ENCODE measurements at regions not wholly inside any gene's neighbourhood (a gene's known extent, or its start where the extent isn't known, plus 50 kb on each side); places are given as distances from the start of the nearest gene placed in this dataset.

DNA sequence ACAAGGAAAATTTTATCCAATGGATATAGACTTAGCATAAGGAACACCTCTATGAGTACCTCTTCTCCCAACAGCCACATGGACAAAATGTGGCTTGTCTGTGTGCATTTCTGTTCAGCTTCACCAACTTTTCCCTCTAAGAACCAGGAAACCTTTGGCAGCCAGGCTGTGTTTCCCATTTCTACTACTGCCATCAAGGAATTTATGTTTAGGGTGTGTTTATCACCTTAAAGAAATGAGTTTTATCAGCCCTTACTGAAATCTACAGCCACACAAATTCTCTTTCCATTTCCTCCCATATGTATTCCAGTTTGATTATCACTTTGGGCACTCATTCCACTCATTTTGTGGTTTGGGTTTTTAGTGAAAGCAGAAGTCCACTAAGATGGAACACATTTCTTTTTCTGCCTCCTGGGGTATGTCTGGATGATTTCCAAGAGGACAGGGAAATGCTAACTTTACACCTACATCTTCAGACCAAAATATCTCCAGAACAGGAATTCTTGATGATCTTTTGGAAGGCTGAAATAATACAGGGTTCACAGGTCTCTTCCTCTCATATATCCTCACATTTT lies 82.6 kb upstream of the MAOA start:
- DNase-seq (ENCODE audit: low read depth in 2 of 2), result no peak

DNA sequence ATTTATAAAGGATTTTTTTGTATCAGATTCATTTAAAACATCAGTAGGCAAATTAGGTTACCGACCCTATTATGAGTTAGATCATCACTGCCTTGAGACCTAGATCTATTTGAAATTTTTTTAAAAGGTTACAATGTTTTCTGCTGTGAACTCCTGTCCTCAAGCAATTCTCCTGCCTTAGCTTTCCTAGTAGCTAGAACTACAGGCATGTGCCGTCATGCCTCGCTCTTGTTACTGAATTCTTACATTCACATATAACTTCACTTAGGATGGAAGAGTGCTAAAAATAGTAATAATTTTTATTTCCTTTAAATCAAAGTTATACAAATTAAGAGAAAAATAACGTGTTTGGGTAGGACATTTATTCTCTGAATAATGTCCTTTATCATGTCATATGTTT lies 75.5 kb upstream of the MAOA start:
- no peak for DNase-seq (ENCODE audit: low read depth in 2 of 2)

DNA sequence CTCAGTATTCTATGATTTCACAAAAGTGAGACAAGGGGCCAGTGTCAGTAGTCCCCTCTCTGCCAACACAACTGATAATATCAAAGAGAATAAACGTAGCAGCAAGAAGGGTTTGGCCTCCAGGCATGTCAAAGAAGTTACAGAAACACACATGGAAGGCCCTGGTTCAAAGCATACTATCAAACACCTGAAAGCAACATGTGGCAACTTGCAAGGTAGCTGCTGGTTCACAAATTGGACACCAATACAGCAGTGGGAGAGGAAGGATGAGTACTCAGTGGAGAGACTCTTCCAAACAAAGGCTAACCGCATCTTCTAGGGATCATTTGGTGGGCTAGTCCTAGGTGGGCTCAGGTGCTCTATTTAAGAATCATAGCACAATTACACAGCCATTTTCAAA lies 74.9 kb upstream of the MAOA start:
- DNase-seq (ENCODE audit: low read depth in 2 of 2), result no peak

DNA sequence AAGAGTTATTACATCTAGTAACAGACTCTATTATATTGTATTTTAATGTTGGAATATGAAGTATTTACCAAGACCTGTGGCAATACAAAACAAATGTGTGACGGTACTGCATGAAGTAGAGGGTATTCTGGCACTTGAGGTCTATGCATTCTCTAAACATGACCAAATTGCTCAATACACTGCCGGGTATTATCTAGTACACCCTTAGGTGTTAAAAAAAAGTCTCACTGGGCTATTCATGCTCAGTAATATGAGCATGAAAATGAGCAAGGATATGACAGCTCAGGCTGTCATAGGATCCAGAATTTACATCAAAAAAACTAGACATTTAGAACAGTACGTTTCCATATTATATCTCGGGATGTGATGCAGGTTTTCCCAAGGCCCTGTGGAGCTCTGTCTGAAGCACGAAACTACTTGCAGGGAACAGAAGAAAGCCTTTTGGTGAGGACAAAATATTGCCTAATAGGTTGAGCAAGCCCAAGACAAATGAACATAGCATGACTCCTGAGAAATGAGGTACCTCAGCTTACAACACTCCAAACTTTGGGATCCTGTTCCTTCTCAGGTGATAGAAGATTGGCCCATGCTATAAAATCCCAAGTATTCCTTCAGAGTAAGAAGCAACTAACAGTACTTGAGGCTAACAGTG lies 74.1 kb upstream of the MAOA start:
- no peak for DNase-seq (ENCODE audit: low read depth in 2 of 2)

DNA sequence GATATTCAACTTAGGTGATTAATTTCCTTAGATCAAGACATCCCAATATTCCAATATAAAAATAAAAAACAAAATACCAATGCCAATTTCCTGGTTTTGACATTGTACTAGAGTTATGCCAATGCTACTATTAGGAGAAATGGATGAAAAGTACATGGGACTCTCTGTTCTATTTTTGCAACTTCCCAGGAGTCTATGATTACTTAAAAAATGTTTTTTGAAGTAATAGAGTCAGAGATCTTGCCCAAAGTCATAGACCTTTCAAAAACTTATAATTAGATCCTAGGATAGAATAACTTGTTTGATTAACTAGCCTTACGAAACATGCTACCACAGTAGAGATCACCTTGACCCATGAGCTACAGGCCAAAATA lies 73.6 kb upstream of the MAOA start:
- DNase-seq (ENCODE audit: low read depth in 2 of 2), result no peak

DNA sequence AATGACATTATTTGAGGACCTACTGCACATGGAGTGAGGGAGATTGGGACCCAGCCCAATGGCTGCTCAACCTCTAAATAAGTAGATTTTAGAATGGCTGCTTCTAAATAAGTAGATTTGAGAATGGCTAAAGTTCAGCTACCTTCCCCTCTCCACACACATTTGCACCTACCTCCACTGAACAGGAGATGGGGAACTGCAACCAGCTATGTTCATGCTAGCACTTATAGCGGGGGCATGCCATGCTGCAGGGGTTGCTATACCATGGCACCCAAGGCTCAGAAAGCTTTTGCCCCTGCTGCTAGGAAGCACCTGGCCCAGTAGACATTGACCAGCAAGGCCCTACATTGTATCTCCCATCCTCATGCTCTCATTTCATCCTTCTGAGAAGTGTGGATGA lies 70.2 kb upstream of the MAOA start:
- DNase-seq (ENCODE audit: low read depth in 2 of 2), result no peak

DNA sequence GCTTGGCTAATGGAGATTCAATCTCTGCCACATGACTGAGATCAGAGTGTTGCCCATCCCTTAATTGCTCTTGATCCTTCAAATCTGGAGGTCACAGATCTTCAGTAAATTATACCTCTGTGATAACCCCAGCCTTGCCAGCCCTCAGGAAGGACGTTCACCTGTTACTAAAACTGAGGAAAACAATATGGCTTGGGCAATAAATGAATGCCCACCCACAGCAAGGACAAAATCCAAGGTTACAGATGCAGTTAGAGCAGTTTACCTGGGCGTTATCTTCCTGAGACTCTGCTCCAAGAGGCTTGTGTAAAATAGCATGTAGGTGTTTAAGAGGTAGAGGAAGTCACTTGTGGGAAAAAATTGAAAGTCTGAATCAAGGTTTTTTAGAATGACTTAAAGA lies 69.3 kb upstream of the MAOA start:
- DNase-seq (ENCODE audit: low read depth in 2 of 2), result no peak

DNA sequence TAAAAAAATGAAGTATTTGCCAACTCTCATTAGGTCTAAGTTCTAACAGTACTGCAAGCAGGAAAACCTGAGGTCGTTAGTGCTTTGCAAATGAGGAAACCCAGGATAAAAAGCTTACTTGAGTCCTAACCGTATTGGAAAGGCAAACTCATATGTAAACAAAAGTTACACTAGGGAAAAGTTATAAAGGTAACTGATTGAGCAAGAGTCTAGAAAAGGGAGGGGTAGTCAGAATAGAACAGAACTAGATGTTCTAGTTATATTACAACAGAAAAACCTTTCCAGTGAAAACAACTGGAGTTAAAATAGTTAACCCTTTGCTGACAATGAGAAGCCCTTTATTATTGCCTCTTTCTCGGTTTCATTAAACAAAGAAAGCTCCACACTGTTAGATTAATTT lies 66.4 kb upstream of the MAOA start:
- no peak for DNase-seq (ENCODE audit: low read depth in 2 of 2)

DNA sequence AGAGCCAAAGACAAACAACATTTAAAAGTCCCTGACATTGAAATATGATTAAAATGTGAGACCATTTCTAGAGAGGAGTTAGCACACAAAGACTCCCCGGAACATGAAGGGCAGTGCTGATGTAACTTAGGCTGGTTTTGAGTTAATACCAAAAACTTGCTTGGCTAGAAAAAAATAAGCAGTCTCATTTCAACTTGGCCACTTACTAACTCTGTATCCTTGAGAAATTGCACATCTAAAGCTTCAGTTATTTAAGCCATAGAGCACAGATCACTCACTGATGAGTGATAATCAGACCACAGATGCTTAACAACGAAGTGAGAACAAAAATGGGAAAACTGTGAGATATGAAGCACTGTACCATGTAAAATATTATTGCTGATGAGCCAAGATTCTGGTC lies 65.9 kb upstream of the MAOA start:
- no peak for DNase-seq (ENCODE audit: low read depth in 2 of 2)

DNA sequence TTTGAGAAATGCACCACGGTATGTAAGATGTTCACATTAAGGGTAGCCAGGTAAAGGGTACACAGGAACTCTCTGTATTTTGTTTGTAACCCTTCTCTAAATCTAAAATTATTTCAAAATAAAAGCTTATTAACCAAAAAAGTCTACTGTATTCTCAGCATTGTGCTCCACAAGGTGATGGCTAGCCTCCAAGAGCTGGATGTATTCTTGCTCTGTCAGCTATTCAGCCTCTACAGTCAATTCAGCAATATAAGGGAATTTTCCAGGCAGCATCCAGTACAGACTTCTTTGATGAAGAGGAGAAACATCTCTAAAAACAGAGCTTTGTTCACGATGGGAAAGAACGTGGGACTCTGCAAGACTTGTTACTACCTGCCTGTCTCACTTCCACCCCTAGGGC lies 63.5 kb upstream of the MAOA start:
- DNase-seq (ENCODE audit: low read depth in 2 of 2), result no peak

DNA sequence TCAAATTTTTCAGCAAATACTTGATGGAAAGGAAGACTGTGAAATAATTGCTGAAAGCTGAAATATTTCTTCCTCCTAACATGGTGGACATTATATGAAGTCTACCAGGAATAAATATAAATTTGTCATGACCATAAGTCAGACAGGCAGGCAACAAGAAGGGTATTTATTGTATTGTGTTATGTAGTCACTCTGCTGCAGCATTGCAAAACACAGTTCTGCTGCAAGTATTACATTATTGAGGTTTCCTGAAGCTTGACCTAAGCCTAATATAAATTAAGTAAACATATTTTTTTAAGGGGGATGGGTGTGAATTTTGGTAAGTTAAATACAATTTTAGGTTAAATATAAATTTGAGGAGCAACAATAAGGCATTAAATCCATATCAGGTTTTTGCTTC lies 60.2 kb upstream of the MAOA start:
- no peak for DNase-seq (ENCODE audit: low read depth in 2 of 2)

DNA sequence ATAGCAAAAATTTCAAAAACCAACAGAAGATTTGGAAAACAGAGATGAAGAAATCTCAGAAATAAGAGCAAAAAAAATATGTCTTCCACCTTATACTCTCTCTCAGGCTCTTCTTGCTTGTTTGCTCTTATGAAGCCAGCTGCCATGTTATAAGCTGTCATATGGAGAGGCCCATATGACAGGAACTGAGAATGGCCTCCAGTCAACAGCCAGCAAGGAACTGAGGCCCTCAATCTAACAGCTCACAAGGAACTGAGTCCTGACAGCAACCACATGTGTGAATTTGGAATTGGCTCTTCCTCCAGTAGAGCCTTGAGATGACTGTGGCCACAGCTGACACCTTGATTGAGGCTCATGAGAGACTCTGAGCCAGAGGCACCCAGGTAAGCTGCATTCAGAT lies 51.3 kb upstream of the MAOA start:
- no peak for DNase-seq (ENCODE audit: low read depth in 2 of 2)

DNA sequence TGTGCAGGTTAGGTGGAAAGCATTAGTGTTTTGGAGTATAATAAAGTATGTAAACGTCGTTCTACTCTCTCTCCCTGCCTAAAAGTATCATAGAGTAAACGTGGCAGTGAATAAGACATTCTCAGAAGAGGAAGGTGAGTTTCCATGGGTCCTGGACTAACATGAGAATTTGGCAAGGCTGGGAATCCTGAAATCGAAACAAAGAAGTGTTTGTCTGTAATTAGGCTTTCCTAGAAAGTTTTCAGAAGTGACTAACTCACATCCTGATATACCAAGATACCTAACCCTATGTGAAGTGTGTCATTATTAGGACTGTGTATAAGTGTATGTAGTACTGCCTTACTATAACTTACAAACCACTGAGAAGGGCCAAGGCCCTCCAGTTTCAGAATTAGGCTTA lies 50.7 kb upstream of the MAOA start:
- DNase-seq (ENCODE audit: low read depth in 2 of 2), result no peak
